H7 (cell line): ENCODE measurements at regions not wholly inside any gene's neighbourhood (a gene's known extent, or its start where the extent isn't known, plus 50 kb on each side); places are given as distances from the start of the nearest gene placed in this dataset.
"Not testable (repeated sequence)": the region's sequence is repeated elsewhere in the genome, so short reads cannot be mapped to it uniquely, and the experiment has no call there.

Experiments
- DNase-seq: peaks from one replicate; pipeline ENCODE4 v3.0.0; 2012
- H3K27me3 ChIP-seq: 2 replicates; pipeline ENCODE4 v1.6.0; 2011; ENCODE audit warnings: mild to moderate bottlenecking, low read length; ENCODE audit not compliant: control insufficient read depth, insufficient read depth
- H3K36me3 ChIP-seq: replicated peaks from 2 replicates; pipeline ENCODE4 v1.5.1; 2011; ENCODE audit warnings: low read length; ENCODE audit not compliant: control insufficient read depth, insufficient read depth
- H3K4me3 ChIP-seq: 2 replicates; pipeline ENCODE4 v1.5.1; 2011; ENCODE audit warnings: low read depth, mild to moderate bottlenecking, control low read depth, low read length, moderate library complexity; ENCODE audit not compliant: insufficient read depth

GRCh38 chr2:156254637-156255067, 77.9 kb downstream of the NR4A2 start:
- not testable (repeated sequence) for H3K36me3 ChIP-seq, H3K27me3 ChIP-seq, DNase-seq
- peak overlapping the region; percentile 56 for H3K4me3 ChIP-seq

DNA sequence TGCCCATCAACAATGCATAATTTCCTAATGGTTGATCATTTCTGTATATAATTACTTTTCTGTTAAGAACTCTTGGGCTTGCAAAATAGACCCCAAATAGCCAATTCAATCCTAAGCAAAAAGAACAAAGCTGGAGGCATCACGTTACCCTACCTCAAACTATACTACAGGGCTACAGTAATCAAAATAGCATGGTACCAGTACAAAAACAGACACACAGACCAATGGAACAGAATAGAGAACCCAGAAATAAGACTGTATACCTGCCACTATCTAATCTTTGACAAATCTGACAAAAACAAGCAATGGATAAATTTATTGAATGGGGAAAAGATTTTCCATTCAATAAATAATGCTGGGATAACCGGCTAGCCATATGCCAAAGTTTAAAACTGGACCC, 78.8 kb downstream of the NR4A2 start:
- Histone ChIP-seq H3K27me3 (no peaks in the 10 kb centered on the region), H3K4me3 (peak overlapping the region; percentile 56; the same call in 1 of the 2 replicates), H3K36me3 (no peaks in the 10 kb centered on the region)
- DNase-seq = no peak

DNA sequence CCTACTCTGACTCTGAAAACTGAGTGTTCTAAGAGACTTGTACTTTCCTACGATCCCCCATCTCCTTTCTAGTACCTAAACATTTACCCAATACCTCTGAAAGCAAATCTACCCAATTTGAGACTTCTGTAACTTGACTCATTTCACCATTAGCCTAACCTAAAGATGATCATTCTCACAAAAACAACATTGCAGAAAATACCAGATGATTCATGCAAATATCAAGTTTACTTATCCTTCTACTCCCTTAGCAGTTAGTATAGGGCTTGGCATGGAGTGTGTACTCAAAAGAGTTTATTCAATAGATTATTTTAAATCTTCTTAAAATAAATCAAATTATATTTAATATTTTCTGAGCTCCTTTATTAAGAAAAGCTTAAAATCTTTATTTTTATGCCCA, 89.6 kb downstream of the NR4A2 start:
- no peak overlapping the region for H3K4me3 ChIP-seq
- no peaks in the 10 kb centered on the region for H3K36me3 ChIP-seq
- DNase-seq = no peak
- no peaks in the 10 kb centered on the region for H3K27me3 ChIP-seq

- no peak for DNase-seq
- Histone ChIP-seq H3K4me3 (no peak overlapping the region), H3K27me3 (no peaks in the 10 kb centered on the region), H3K36me3 (no peaks in the 10 kb centered on the region)
Observed at GRCh38 chr2:156237558-156237957, 95.0 kb downstream of the NR4A2 start.

GRCh38 chr2:156229724-156230362, 102.7 kb downstream of the NR4A2 start:
- no peak overlapping the region for H3K4me3 ChIP-seq
- no peaks in the 10 kb centered on the region for H3K27me3 ChIP-seq
- DNase-seq = no peak
- no peaks in the 10 kb centered on the region for H3K36me3 ChIP-seq

DNA sequence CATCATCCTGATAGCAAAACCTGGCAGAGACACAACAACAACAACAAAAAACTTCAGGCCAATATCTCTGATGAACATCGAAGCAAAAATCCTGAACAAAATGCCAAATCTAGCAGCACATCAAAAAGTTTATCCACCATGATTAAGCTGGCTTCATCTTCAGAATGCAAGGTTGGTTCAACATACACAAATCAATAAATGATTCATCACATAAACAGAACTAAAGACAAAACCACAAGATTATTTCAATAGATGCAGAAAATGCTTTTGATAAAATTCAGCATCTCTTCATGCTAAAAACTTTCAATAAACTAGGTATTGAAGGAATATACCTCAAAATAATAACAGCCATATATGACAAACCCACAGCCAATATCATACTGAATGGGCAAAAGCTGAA, 109.2 kb downstream of the NR4A2 start:
- not testable (repeated sequence) for H3K4me3 ChIP-seq, H3K27me3 ChIP-seq, DNase-seq, H3K36me3 ChIP-seq

- Histone ChIP-seq H3K27me3 (no peaks in the 10 kb centered on the region), H3K36me3 (no peaks in the 10 kb centered on the region), H3K4me3 (no peak overlapping the region)
- DNase-seq = no peak
Observed at GRCh38 chr2:156221703-156222102, 110.8 kb downstream of the NR4A2 start.

GRCh38 chr2:156219491-156220100, 112.9 kb downstream of the NR4A2 start:
- no peak for DNase-seq

DNA sequence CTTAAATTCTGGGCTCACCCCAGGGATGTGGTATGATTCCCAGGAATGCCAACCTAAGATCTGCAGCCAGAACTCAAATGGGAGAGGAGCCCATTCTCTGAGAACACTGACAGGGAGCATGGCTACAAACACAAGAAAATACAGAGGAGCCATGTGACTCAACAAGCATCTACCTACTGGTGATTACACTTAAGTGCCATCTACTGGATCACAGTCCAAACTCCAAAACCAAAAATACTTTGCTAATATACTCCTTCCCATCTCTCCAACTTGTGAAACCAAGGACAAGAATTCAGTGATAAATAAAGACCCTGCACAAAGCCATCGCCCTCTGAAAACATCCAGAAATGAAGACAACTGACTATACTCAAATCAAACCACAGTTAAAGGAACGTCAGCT, 116.9 kb downstream of the NR4A2 start:
- Histone ChIP-seq H3K36me3 (no peaks in the 10 kb centered on the region), H3K27me3 (no peaks in the 10 kb centered on the region), H3K4me3 (no peak overlapping the region)
- no peak for DNase-seq

More at GRCh38 chr2:156219491-156220100, 112.9 kb downstream of the NR4A2 start:
- H3K27me3 ChIP-seq = no peaks in the 10 kb centered on the region
- no peaks in the 10 kb centered on the region for H3K36me3 ChIP-seq
- no peak overlapping the region for H3K4me3 ChIP-seq

DNA sequence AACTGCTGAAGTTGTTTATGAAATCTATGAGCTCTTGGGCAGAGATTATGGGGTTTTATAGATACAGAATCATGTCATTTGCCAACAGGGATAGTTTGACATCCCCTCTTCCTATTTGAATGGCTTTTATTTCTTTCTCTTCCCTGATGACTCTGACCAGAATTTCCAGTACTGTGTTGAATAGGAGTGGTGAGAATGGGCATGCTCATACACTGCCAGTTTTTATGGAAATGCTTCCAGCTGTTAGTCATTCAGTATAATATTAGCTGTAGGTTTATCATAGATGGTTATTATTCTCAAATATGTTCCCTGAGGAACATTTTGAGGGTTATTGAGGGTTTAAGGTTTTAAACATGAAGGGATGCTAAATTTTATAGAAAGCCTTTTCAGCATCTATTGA, 121.2 kb downstream of the NR4A2 start:
- H3K27me3 ChIP-seq = no peaks in the 10 kb centered on the region
- H3K36me3 ChIP-seq = no peaks in the 10 kb centered on the region
- no peak overlapping the region for H3K4me3 ChIP-seq
- no peak for DNase-seq

DNA sequence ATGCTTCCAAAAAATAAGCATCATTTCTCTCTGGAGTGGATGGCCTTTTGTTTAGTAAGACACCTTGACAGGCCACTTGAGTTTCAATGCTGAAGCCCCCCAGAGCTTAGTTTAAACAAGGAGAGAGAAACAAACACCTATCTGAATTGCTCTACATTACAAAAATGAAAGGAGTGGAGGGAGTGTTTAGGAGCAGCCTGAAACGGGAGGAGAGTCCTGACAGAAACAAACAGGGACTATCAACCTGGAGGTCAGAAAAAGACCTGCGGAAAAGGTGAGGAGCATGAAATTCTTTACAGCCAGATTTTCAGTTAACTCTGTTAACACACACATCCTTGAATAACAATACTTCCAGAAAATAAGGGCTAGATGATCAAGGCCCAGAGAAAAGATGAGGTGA, 126.2 kb downstream of the NR4A2 start:
- peak; percentile 2 for DNase-seq
- Histone ChIP-seq H3K36me3 (no peaks in the 10 kb centered on the region), H3K4me3 (no peak overlapping the region), H3K27me3 (no peaks in the 10 kb centered on the region)

DNA sequence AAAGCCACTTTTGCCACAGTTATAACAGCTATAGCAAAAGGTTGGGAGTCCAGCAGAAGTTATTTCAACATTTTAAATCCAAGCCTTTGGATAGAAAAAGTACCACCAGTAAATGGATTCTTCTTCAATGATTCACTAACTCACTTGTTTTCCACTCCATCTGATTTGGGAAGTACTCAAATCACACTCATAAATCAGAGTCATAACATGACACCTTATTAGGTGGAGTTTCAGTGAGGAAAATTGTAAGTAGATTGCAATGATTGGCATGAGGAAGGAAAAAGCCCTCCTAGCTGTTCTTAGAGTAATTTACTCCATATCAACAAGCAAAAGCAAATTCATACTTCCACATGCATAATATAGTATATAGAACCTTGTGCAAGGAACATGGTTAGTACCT, 132.9 kb downstream of the NR4A2 start:
- Histone ChIP-seq H3K4me3 (no peak overlapping the region), H3K27me3 (no peaks in the 10 kb centered on the region), H3K36me3 (no peaks in the 10 kb centered on the region)
- DNase-seq = no peak

DNA sequence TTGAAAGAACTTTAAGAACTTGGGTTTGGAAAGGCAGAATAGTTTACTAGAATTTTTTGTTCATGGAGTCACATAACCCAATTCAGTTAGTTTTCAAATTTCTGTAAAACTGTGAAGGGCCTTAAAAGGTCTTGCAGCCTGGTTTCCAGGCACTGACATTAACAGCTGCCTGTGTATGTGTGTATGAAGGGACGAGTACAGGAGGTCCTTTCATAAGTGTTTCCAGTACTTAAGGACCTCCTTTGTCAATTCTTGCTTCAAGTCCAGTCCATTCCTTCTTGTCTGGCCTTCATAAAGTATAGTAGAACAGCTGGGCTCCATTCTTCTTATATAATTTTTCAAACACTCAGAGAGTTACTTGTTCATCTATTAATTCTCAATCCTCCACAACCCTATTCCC, 136.5 kb downstream of the NR4A2 start:
- no peaks in the 10 kb centered on the region for H3K27me3 ChIP-seq
- H3K4me3 ChIP-seq = no peak overlapping the region
- no peaks in the 10 kb centered on the region for H3K36me3 ChIP-seq
- no peak for DNase-seq

DNA sequence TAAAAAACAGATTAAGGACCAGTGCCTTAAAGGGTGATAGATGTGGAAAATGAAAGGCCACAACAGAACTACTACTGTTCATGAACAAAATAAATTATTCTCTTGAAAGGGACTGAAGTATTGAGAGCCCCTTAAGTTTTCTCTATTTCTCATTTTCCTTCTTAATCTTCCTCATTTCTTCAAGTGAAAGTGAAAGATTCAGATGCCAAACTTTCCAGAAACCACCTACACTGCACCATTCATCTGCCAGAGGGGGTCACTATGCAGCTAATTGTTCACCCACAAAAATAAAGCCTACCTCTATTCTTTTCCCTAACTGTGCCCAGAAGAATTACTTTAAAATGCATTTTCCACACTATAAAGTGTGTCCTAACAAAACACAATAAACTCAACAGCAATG, 140.1 kb downstream of the NR4A2 start:
- no peaks in the 10 kb centered on the region for H3K27me3 ChIP-seq
- DNase-seq = no peak
- H3K36me3 ChIP-seq = no peaks in the 10 kb centered on the region
- H3K4me3 ChIP-seq = no peak overlapping the region

DNA sequence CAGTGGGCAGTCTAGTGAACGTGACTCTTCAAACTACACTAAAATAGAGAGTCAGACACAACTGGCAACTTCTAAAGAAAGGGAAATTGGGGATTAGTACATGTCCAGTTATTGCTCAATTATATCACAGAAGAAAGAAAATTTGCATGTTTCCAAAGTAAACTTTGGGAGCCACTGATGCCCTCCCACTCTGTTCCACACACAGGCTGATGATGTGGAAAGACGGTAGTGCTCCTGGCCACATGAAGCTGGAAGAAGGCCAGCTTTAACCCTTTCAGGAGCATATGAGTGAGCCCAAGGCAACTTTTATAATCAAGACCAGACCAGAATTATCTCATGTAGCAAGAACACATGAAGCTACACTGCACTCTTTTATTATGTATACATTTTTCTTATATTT, 141.0 kb downstream of the NR4A2 start:
- H3K36me3 ChIP-seq = no peaks in the 10 kb centered on the region
- no peak for DNase-seq
- H3K27me3 ChIP-seq = no peaks in the 10 kb centered on the region
- H3K4me3 ChIP-seq = no peak overlapping the region

- Histone ChIP-seq H3K36me3 (no peaks in the 10 kb centered on the region), H3K27me3 (no peaks in the 10 kb centered on the region), H3K4me3 (no peak overlapping the region)
- no peak for DNase-seq
Observed at GRCh38 chr2:156190517-156190916, 142.0 kb downstream of the NR4A2 start.
